NCI-H460 (cell line): ENCODE measurements at regions not wholly inside any gene's neighbourhood (a gene's known extent, or its start where the extent isn't known, plus 50 kb on each side); places are given as distances from the start of the nearest gene placed in this dataset.
"Not testable (repeated sequence)": the region's sequence is repeated elsewhere in the genome, so short reads cannot be mapped to it uniquely, and the experiment has no call there.

Source experiments
- DNase-seq: peaks from one replicate; pipeline ENCODE4 v3.0.0-alpha.2; 2016; ENCODE audit warnings: low read depth; ENCODE audit errors: extremely low read depth

GRCh38 chr6:132142768-132143167 is 191.6 kb upstream of the CCN2 start:
- DNase-seq, result no peak

- DNase-seq, result no peak
These were observed 191.1 kb upstream of the CCN2 start for GRCh38 chr6:132142308-132142707.

- DNase-seq, result no peak
These were observed 189.0 kb upstream of the CCN2 start for GRCh38 chr6:132140189-132140588.

GRCh38 chr6:132139611-132140010 is 188.4 kb upstream of the CCN2 start:
- DNase-seq, result no peak

- DNase-seq, result no peak
These were observed 185.8 kb upstream of the CCN2 start for GRCh38 chr6:132136981-132137380.

- DNase-seq, result no peak
These were observed 184.2 kb upstream of the CCN2 start for GRCh38 chr6:132135409-132135808.

- DNase-seq, result no peak
These were observed 182.7 kb upstream of the CCN2 start for GRCh38 chr6:132133736-132134445.

GRCh38 chr6:132132924-132133639 is 181.9 kb upstream of the CCN2 start:
- DNase-seq, result no peak

- DNase-seq, result no peak
These were observed 181.2 kb upstream of the CCN2 start for GRCh38 chr6:132132422-132132821.

GRCh38 chr6:132131758-132132157 is 180.6 kb upstream of the CCN2 start:
- peak; percentile 3 for DNase-seq

GRCh38 chr6:132131351-132131750 is 180.2 kb upstream of the CCN2 start:
- DNase-seq, result no peak

GRCh38 chr6:132130626-132131298 is 179.6 kb upstream of the CCN2 start:
- DNase-seq, result no peak

GRCh38 chr6:132128424-132128823 is 177.3 kb upstream of the CCN2 start:
- DNase-seq, result no peak

- no peak for DNase-seq
These were observed 175.0 kb upstream of the CCN2 start for GRCh38 chr6:132126150-132126549.

GRCh38 chr6:132122871-132123270 is 171.7 kb upstream of the CCN2 start:
- DNase-seq, result peak; percentile 34

GRCh38 chr6:132122176-132122575 is 171.0 kb upstream of the CCN2 start:
- DNase-seq, result no peak

- no peak for DNase-seq
These were observed 167.0 kb upstream of the CCN2 start for GRCh38 chr6:132118144-132118543.

GRCh38 chr6:132115714-132116366 is 164.7 kb upstream of the CCN2 start:
- DNase-seq, result no peak

GRCh38 chr6:132114201-132114825 is 163.1 kb upstream of the CCN2 start:
- no peak for DNase-seq

GRCh38 chr6:132109752-132110151 is 158.6 kb upstream of the CCN2 start:
- DNase-seq, result not testable (repeated sequence)

GRCh38 chr6:132107896-132108295 is 156.7 kb upstream of the CCN2 start:
- DNase-seq, result no peak
